Kidney capillary endothelial cell (primary cell): ENCODE measurements at regions not wholly inside any gene's neighbourhood (a gene's known extent, or its start where the extent isn't known, plus 50 kb on each side); places are given as distances from the start of the nearest gene placed in this dataset.

Experiments
- DNase-seq: peaks from one replicate; pipeline ENCODE4 v3.0.0-alpha.2; 2018; ENCODE audit warnings: low spot score

- peak; percentile 10 for DNase-seq
Measured at GRCh38 chr5:63726496-63726895, 235.7 kb downstream of the HTR1A start.

- DNase-seq: no peak
Measured at GRCh38 chr5:63719147-63719546, 243.1 kb downstream of the HTR1A start.

DNA sequence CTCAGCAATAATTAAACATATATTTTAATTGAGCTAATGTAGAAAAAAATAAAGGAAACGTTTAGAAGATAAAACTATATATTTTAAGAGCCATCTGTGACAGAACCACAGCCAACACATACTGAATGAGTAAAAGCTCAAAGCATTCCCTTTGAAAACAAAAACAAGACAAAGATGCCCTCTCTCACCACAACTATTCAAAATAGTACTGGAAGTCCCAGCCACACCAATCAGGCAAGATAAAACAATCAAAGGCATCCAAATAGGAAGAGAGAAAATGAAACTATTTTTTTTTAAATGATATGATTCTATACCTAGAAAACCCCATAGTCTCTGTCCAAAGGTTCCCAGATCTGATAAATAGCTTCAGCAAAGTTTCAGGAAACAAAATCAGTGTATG, 262.0 kb downstream of the HTR1A start:
- no peak for DNase-seq

DNA sequence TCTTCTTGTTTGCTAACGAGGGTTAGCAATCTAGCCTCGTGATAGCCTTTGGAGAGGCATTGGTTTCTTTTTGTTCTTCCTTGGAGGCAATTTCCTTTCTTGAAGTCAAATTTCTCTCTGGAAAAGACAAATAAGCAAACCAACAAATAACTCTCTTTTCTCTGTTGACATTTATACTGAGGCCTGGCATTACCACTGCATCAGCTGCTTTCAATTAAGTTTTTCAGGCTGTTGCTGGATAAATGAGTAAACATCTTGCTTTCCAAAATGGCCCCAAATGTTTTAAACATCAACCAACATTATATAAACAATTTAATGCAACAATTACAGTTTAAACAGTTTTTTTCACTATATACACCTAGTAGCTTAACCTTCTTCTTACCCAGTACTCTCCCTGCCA, 264.4 kb downstream of the HTR1A start:
- no peak for DNase-seq

- no peak for DNase-seq
Measured at GRCh38 chr5:63690546-63690945, 271.7 kb downstream of the HTR1A start.

DNA sequence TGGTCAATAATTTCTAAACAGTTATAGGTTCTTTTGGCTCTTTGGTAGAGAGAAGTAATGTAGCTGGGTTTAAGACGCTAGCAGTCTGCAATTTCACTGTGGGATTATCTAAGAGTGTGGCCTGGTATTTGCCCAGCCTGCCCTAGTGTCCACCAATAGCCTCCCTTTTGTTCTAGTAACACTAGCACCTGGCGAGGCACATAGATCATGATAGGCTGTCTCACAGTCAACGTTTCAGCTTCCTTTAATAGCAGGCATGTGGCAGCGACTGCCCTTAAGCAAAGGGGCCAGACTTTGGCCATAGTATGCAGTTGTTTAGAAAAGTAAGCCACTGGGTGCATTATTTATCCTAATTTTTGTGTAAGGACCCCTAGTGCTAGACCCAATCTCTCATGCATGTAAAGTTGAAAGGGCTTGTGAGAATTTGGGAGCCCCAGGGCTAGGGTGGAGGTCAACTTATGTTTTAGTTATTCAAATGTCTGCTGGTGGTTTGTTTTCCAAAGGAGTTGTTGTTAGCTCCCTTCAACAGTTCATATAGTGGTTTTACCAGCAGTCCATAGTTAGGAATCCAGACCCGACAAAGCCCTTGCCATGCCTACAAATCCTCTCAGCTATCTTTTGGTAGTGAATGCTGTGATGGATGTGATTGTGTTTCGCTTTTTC, 274.3 kb downstream of the HTR1A start:
- DNase-seq: no peak

DNA sequence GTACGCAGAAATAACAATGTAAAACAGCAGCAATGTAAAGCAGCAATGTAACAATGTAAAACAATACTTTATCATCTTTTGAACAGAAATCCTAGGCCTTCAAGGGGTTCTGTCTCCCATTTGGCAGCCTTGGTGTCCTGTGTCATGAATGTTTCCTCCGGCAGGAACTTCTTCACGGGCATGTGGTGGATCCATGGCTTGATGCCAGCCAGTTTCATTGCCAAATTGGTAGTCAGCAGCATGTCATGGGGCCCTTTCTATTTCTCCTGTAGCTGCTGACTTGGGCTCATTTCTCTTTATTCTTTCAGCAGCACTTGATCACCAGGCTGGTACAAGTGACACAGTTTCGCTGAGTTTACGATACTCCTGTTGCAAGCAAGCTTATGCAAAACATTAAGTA, 275.3 kb downstream of the HTR1A start:
- DNase-seq: no peak

- no peak for DNase-seq
Measured at GRCh38 chr5:63686181-63686580, 276.1 kb downstream of the HTR1A start.

DNA sequence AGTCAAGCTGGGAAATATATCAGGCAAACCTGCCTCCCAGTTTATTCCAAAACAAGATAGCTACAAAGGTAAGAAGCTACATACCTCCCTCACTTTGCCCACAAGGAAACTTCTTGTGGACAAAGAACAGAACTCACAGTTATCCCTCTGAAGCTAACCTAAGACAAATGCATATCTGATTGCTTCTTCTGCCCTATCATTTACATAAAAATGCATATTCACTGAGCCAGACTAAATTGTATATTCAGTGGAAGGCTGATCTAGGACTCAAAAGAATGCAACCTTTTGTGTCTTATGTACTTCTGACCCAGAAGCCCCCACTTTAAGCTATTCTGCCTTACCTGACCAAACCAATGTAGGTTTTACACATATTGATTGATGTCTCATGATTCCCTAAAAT, 276.8 kb downstream of the HTR1A start:
- no peak for DNase-seq

DNA sequence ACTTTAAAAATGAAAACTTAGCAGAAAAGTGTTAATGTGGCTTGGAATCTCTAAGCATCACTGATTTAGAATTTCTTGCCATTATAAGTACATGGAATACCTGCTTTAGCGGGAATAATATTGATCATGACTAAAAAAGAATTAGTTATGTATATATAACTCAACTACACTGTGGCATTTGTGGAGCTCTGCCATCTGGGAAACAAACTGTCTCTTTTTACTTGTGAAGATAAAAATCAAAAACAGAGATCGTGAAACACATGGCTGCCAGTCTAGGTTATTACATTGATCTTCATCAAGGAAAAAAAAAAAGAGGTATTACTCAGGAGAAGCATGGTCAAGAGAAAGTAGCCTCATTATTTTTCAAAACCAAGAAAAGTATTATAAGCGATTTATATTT, 287.4 kb downstream of the HTR1A start:
- DNase-seq: no peak

DNA sequence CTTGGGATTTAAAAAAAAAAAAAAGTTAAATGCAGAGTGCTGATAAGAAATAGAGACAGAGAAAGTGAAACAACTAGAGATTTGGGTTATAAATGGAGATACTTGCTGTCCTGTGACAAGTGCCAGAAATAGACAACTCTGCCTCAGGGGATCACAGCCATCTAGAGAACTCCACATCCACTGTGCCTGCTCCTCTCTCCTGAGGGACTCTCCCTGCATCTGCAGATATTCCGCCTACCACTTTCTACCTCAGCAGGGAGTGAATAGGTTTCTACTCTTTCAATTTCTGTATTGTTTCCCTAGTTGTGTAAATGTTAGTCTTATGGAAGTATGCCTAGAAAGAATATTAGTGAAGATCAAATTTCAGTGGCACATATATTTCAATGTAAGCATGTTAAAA, 307.2 kb downstream of the HTR1A start:
- DNase-seq: no peak

GRCh38 chr5:63650581-63650980, 311.7 kb downstream of the HTR1A start:
- DNase-seq: no peak

- DNase-seq: no peak
Measured at GRCh38 chr5:63648376-63648775, 313.9 kb downstream of the HTR1A start.

- DNase-seq: no peak
Measured at GRCh38 chr5:63629951-63630630, 332.2 kb downstream of the HTR1A start.

GRCh38 chr5:63613442-63613841, 348.8 kb downstream of the HTR1A start:
- DNase-seq: no peak

- no peak for DNase-seq
Measured at GRCh38 chr5:63603996-63604395, 358.2 kb downstream of the HTR1A start.

DNA sequence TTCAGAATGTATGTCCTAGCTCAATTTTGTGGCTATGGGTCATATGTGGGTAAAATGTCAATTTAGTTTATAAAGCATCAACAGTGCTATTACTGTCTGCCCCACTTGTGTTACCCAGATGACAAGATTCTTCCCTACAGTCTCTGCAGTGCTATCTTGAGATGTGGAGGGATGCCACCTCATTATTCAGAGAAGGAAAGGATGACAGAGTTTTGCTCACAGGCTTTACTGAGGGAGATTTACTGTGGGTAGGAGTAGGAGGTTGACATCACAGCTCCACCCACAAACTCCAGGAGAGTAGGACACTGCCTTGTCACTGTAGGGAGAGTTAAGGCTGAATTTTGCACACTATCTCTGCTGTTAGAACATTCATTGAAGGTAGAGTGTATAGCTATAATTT, 359.3 kb downstream of the HTR1A start:
- no peak for DNase-seq

GRCh38 chr5:63596254-63596653, 366.0 kb downstream of the HTR1A start:
- DNase-seq: no peak

DNA sequence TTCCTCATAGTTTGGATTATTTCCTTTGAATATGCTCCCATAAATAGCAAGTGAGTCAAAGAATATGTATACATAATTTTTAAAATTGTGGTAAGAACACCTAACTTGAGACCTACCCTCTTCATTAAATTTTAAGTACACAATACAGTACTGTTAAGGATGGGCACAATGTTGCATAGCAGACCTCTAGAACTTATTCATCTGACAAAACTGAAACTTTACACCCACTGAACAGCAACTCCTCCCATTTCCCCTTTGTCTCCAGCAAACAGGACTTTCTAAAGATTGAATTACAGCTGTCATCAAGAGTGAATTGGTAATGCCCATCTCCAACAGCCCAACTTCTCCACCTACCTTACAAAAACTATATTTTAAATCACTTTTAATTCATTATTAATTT, 388.9 kb downstream of the HTR1A start:
- DNase-seq: no peak

DNA sequence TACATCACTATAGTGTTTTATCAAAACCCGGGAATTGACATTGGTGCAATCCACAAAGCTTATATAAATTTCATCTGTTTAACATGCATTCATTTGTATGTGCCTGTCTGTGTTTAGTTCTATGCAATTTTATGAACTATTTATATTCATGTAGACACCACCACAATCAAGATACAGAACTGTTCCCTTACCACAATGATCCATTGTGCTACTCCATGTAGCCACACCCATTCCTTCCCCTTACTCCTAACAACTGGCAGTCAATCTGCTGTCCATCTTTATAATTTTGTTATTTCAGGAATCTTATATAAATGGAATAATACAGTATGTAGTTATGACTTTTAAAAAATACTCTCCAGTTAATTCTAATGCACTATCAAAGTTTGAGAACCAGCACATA, 389.5 kb downstream of the HTR1A start:
- DNase-seq: no peak

- no peak for DNase-seq
Measured at GRCh38 chr5:63570752-63571151, 391.5 kb downstream of the HTR1A start.

DNA sequence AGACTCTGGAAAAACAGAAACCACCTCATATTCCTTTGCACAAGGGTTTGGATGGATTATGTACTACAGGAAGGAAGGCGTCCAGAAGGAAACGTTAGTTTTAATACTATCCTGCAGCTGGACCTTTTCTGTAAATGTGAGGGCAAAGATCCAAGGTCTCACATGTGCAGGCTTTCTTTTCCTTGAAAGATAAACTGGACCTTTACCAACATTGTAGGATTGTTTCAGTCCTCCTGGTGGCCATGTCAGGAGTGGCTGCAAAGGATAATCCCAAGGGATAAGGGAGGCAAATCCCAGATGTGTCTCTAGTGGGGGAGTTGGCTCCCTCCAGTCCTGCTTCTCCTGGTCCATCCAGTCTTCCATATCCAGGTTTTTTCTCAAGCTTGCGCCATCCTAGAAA, 397.5 kb downstream of the HTR1A start:
- no peak for DNase-seq

DNA sequence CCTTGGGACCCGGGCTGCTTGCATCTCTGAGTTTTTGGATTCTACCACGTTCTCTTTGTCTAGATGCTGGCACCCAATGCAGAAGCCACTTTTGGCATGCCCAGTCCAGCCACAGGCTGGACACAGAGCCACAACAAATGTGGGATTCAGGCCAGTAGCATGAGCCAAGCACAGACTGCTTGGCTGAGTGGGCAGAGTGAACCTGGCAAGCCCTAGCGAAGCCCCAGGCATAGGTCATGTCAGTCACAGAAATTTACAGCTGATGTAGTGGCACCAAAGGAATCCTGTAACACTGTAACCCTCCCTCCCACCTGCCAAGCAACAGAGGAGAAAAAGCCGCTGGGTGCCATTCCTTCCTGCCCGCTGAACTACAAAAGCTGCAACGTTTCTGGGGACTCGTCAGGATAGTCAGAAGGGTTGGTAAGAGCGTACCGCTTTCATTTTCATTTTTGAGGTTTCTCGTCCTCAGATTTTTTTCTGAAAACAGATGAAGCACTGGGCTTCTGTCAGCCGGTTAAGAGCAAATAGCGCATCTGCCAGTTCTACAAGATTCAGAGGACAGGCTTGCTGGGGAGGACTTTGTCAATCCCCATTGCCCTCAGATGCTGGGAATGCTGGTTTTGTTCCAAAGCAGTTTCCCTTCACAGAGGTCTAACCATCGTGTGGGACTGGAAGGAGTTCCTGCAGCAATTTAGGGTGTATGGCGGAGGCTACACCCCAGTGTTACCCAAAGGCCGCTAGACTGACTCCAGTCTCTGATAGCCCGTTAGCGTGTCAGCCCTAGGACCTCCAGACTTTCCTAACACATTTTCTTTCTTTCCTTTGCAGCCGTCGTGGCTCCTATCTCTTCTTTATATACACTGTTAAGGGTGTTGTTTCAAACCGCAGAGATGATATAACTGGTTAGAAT, 399.0 kb downstream of the HTR1A start:
- no peak for DNase-seq
